Activated T-helper 2 cell treated with anti-CD3 and anti-CD28 coated beads, Interferon-gamma antibody, Interleukin-2, Interleukin-4, amounts not matched to agents 10 μg/mL and 5 μg/mL and 100 μg/mL, durations not matched to agents 14 hours and 24 hours and 36 hours (primary cell): ENCODE measurements at regions not wholly inside any gene's neighbourhood (a gene's known extent, or its start where the extent isn't known, plus 50 kb on each side); places are given as distances from the start of the nearest gene placed in this dataset.

Experiments used
- DNase-seq: peaks from one replicate; pipeline ENCODE4 v3.0.0; 2021; ENCODE audit warnings: low spot score
- H3K27ac Mint-ChIP-seq: one replicate; pipeline ENCODE4 v1.8.0; 2021; ENCODE audit warnings: mixed read lengths
- H3K27me3 Mint-ChIP-seq: one replicate; pipeline ENCODE4 v1.8.0; 2021; ENCODE audit warnings: low read depth, mixed read lengths
- H3K36me3 Mint-ChIP-seq: one replicate; pipeline ENCODE4 v1.8.0; 2021; ENCODE audit warnings: low read depth, mixed read lengths
- H3K4me1 Mint-ChIP-seq: one replicate; pipeline ENCODE4 v1.8.0; 2021; ENCODE audit warnings: low read depth, mixed read lengths
- H3K4me3 Mint-ChIP-seq: one replicate; pipeline ENCODE4 v1.8.0; 2021; ENCODE audit warnings: low read depth, mild to moderate bottlenecking, moderate library complexity, mixed read lengths
- H3K9me3 Mint-ChIP-seq: one replicate; pipeline ENCODE4 v1.8.0; 2021; ENCODE audit warnings: mixed read lengths
- intact Hi-C: fragments of 100-400 bp; cut with micrococcal nuclease; formaldehyde crosslinking; loops from one replicate; pipeline ENCODE4 v1.15.1; 2023

GRCh38 chr13:75139291-75139690 is 342.7 kb downstream of the TBC1D4 start:
- intact Hi-C loops: no loop called here
- H3K36me3 Mint-ChIP-seq: no peaks in the 10 kb centered on the region
- H3K27ac Mint-ChIP-seq: no peak overlapping the region
- H3K4me3 Mint-ChIP-seq: no peak overlapping the region
- H3K9me3 Mint-ChIP-seq: no peaks in the 10 kb centered on the region
- H3K27me3 Mint-ChIP-seq: no peaks in the 10 kb centered on the region
- DNase-seq: no peak
- no peaks in the 10 kb centered on the region for H3K4me1 Mint-ChIP-seq

GRCh38 chr13:75137911-75138571 is 343.9 kb downstream of the TBC1D4 start:
- no peak overlapping the region for H3K27ac Mint-ChIP-seq
- no peak overlapping the region for H3K4me3 Mint-ChIP-seq
- intact Hi-C loops: no loop called here
- no peaks in the 10 kb centered on the region for H3K9me3 Mint-ChIP-seq
- no peaks in the 10 kb centered on the region for H3K36me3 Mint-ChIP-seq
- no peaks in the 10 kb centered on the region for H3K27me3 Mint-ChIP-seq
- DNase-seq: no peak
- no peaks in the 10 kb centered on the region for H3K4me1 Mint-ChIP-seq

GRCh38 chr13:75136151-75136550 is 345.8 kb downstream of the TBC1D4 start:
- H3K27me3 Mint-ChIP-seq: no peaks in the 10 kb centered on the region
- H3K27ac Mint-ChIP-seq: no peak overlapping the region
- H3K4me1 Mint-ChIP-seq: no peaks in the 10 kb centered on the region
- DNase-seq: no peak
- no peaks in the 10 kb centered on the region for H3K36me3 Mint-ChIP-seq
- no peak overlapping the region for H3K4me3 Mint-ChIP-seq
- no peaks in the 10 kb centered on the region for H3K9me3 Mint-ChIP-seq
- intact Hi-C loops: no loop called here

- Mint-ChIP-seq H3K27ac (no peak overlapping the region), H3K4me3 (no peak overlapping the region), H3K9me3 (no peaks in the 10 kb centered on the region), H3K36me3 (no peaks in the 10 kb centered on the region), H3K27me3 (no peaks in the 10 kb centered on the region), H3K4me1 (no peaks in the 10 kb centered on the region)
- intact Hi-C loops: no loop called here
- no peak for DNase-seq
Measured at GRCh38 chr13:75135325-75135825, 346.6 kb downstream of the TBC1D4 start.

- Mint-ChIP-seq H3K4me3 (no peak overlapping the region), H3K27ac (no peak overlapping the region), H3K9me3 (no peaks in the 10 kb centered on the region), H3K4me1 (no peaks in the 10 kb centered on the region), H3K27me3 (no peaks in the 10 kb centered on the region), H3K36me3 (no peaks in the 10 kb centered on the region)
- DNase-seq: no peak
- intact Hi-C loops: no loop called here
Measured at GRCh38 chr13:75132701-75133695, 349.0 kb downstream of the TBC1D4 start.

GRCh38 chr13:75129331-75129730 is 352.6 kb downstream of the TBC1D4 start:
- Mint-ChIP-seq H3K27ac (no peak overlapping the region), H3K27me3 (no peaks in the 10 kb centered on the region), H3K4me1 (no peaks in the 10 kb centered on the region), H3K9me3 (no peaks in the 10 kb centered on the region), H3K4me3 (no peak overlapping the region), H3K36me3 (no peaks in the 10 kb centered on the region)
- intact Hi-C loops: no loop called here
- no peak for DNase-seq

GRCh38 chr13:75124415-75124814 is 357.6 kb downstream of the TBC1D4 start:
- intact Hi-C loops: no loop called here
- H3K4me1 Mint-ChIP-seq: no peaks in the 10 kb centered on the region
- no peaks in the 10 kb centered on the region for H3K27me3 Mint-ChIP-seq
- H3K27ac Mint-ChIP-seq: no peak overlapping the region
- no peaks in the 10 kb centered on the region for H3K9me3 Mint-ChIP-seq
- H3K4me3 Mint-ChIP-seq: no peak overlapping the region
- no peaks in the 10 kb centered on the region for H3K36me3 Mint-ChIP-seq
- DNase-seq: no peak

- Mint-ChIP-seq H3K27ac (no peak overlapping the region), H3K9me3 (no peaks in the 10 kb centered on the region), H3K27me3 (no peaks in the 10 kb centered on the region), H3K4me3 (no peak overlapping the region), H3K4me1 (no peaks in the 10 kb centered on the region), H3K36me3 (no peaks in the 10 kb centered on the region)
- DNase-seq: no peak
- intact Hi-C loops: no loop called here
Measured at GRCh38 chr13:75123428-75123827, 358.5 kb downstream of the TBC1D4 start.

GRCh38 chr13:75120085-75120484 is 361.9 kb downstream of the TBC1D4 start:
- Mint-ChIP-seq H3K4me1 (no peaks in the 10 kb centered on the region), H3K27ac (no peak overlapping the region), H3K4me3 (no peak overlapping the region), H3K36me3 (no peaks in the 10 kb centered on the region), H3K9me3 (no peaks in the 10 kb centered on the region), H3K27me3 (no peaks in the 10 kb centered on the region)
- intact Hi-C loops: no loop called here
- no peak for DNase-seq

GRCh38 chr13:75115171-75115570 is 366.8 kb downstream of the TBC1D4 start:
- intact Hi-C loops: no loop called here
- Mint-ChIP-seq H3K9me3 (no peaks in the 10 kb centered on the region), H3K27ac (no peak overlapping the region), H3K4me3 (no peak overlapping the region), H3K36me3 (no peaks in the 10 kb centered on the region), H3K4me1 (no peaks in the 10 kb centered on the region), H3K27me3 (no peaks in the 10 kb centered on the region)
- DNase-seq: no peak

- intact Hi-C loops: no loop called here
- Mint-ChIP-seq H3K4me3 (no peak overlapping the region), H3K27ac (no peak overlapping the region), H3K9me3 (no peaks in the 10 kb centered on the region), H3K4me1 (no peaks in the 10 kb centered on the region), H3K27me3 (no peaks in the 10 kb centered on the region), H3K36me3 (no peaks in the 10 kb centered on the region)
- no peak for DNase-seq
Measured at GRCh38 chr13:75103976-75104375, 378.0 kb downstream of the TBC1D4 start.

GRCh38 chr13:75102001-75102716 is 379.8 kb downstream of the TBC1D4 start:
- no peak for DNase-seq
- Mint-ChIP-seq H3K4me1 (no peaks in the 10 kb centered on the region), H3K27me3 (no peaks in the 10 kb centered on the region), H3K27ac (no peak overlapping the region), H3K4me3 (no peak overlapping the region), H3K36me3 (no peaks in the 10 kb centered on the region), H3K9me3 (no peaks in the 10 kb centered on the region)
- intact Hi-C loops: no loop called here
